ENCODE measurements at regions not wholly inside any gene's neighbourhood (a gene's known extent, or its start where the extent isn't known, plus 50 kb on each side); places are given as distances from the start of the nearest gene placed in this dataset.

DNA sequence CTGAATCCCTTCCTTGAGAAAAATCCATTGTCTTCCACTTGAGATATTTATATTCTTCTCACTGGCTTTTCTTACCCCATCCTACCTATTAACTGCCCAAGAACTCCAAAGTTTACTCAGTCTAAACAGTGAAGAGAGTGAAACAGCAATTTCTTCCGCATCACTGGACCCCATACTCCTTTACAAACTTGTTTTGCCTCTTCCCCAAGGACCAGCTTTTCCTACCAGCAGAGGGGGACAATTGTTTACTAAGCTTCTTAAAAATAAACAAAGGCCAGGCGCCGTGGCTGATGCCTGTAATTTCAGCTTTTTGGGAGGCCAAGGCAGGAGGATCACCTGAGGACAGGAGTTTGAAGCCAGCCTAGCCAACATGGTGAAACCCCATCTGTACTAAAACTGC lies 52.0 kb downstream of the LRATD1 start:
- DNase-seq (ENCODE audit: low read depth, low spot score) = no peak

DNA sequence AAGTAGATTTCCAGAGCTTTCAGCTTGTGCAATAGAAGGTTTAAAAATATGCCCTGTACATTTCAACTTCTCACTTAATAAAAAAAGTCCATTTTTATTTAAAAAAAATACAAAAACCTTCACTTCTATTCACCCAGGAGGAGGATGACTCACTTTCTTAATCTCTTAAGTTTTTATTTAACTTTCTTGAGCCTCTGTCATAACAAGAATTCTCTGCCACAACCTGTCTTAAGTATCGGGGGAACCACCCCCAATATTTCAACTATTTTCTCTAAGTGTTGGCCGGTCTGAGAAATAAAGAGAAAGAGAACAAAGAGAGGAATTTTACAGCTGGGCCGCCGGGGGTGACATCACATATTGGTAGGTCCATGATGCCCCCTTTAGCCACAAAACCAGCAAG lies 58.4 kb downstream of the LRATD1 start:
- DNase-seq (ENCODE audit: low read depth, low spot score) = no peak

DNA sequence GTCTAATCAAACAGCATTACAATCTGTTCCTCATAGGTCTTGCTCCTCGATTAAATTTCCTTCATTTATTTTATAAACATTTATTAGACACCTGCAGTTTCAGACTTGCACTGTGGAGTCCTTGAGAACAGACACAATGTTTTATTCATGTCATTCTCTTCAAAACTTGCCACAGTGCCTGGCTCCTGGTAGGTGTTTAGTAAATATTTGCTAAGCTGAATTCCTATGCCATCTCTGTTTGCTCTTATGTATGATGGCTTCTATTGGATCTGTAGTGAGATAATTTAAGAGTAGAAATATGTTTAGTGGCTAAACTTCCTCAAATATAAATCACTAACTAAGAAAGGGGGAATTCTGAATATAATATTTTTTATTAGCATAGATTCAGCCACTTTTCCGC lies 61.4 kb downstream of the LRATD1 start:
- no peak for DNase-seq (ENCODE audit: low read depth, low spot score)

DNA sequence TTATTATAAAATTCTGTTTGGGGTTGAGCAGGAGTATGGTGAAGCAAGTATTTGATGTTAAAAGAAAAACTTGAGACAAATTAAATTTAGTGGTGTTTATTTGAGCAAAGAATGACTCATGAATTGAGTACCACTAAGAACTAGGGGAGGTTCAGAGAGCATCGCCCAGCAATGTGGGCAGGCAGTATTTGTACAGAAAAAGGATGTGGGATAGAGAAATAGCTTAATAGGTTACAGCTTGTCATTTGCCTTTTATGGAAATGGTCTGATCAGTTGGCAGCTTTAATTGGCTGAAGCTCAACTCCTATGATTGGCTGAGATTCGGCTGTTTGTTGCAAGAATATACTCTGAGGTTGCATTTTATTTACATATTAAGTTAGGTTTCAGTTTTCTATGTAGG lies 68.2 kb downstream of the LRATD1 start:
- DNase-seq (ENCODE audit: low read depth, low spot score) = no peak

DNA sequence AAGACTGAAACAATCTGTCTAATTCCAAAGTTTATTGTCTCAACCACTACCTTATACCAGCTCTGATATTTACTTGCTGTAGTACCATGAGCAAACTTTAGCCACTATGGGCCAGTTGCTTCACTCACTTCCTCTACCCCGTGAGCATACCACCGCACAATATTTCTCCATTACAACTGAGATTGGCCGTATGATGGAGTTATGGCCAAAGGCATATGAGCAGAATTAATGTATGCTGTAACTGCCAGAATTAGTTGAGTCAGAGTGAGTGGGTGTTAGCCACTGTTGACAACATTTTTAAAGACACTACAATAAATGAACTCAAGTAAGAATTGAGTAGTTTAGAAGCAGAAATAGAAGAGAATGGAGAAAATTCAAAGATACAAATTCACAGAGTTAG lies 69.7 kb downstream of the LRATD1 start:
- no peak for DNase-seq (ENCODE audit: low read depth, low spot score)

DNA sequence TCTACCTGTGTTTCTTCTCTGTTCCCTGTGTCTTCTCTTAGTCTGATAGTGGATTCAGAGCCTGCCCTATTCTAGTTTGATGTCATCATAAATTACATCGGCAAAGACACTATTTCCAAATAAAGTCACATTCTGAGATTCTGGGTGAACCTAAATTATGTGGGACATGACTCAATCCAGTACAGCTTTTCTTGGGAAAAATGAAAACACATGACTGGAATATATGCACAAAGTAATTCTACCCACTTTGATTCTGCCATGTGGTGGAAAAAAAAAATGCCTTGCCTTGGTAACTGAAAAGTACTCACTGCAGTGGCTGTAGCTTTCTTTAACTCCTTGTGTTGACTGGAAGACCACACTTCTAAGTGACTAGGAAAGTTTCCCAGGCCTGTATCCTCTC lies 73.7 kb downstream of the LRATD1 start:
- DNase-seq (ENCODE audit: low read depth, low spot score) = no peak

DNA sequence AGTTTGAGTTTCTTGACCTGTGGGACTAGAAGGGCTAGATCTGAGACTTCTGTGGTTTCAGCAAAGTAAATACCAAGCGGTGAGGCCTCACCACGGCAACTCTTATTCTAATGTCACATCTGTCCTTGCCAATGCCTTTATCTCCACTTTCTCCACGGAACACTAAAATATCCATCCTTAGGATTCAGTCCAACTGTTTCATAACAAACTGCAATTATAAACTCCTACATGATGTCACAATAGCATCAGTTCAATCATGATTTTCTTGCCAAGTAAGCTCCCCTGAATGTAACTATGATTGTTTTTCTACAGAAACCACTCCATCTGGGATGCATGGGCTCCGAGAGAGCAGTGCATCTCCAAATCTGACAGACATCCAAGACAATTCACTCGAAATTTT lies 79.6 kb downstream of the LRATD1 start:
- no peak for DNase-seq (ENCODE audit: low read depth, low spot score)

DNA sequence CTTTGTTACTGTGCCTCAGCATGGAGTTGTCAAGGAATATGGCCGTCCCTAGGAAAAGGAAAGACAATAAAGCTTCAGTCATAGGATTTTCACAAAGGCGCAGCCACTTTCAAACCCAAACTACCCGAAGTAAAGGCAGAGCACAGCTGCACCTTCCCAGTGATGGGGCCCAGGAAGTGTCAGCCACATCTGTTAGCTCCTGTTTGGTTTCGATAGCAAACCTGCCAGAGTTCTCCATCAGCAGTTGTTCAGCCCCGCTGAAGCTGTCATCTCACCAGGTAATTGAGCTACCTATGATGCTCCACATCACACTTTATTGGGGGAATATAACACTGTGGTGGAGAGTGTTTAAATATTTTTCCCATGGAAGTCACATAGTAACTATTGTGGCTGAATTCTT lies 80.7 kb downstream of the LRATD1 start:
- DNase-seq (ENCODE audit: low read depth, low spot score) = no peak

DNA sequence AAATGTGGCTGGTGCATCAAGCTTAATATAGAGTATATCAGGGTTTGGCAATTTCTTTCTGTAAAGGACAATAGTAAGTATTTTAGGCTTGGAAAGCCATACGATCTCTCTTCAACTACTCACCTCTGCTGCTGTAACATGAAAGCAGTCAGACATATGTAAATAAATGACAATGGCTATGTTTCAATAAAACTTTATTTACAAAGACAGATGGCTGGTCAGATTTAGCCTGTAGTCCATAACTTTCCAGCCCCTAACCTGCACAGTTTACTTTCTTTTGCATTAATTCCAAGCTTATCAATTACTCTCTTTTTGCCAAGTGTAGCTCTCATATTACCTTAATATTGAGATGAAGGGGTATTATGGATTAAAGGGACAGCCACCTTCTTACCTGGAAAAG lies 83.1 kb downstream of the LRATD1 start:
- no peak for DNase-seq (ENCODE audit: low read depth, low spot score)

DNA sequence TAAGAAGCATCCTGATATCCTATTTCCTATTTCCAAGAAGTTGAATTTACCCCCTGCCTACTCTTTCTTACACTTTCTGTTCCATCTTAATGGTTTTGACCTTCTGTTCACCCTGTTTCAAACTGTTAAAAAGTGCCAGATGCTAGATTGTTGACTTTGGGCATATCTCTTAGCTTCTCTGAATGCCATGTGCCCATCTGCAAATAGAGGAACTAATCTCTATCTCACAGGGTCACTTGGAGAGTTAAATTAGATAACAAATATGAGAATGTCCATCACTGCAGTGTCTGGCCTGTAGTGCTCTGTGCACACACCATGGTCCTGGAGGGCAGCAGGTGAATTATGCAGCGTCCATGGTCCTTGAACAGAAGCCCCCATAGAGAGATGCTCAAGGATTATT lies 83.8 kb downstream of the LRATD1 start:
- DNase-seq (ENCODE audit: low read depth, low spot score) = no peak

DNA sequence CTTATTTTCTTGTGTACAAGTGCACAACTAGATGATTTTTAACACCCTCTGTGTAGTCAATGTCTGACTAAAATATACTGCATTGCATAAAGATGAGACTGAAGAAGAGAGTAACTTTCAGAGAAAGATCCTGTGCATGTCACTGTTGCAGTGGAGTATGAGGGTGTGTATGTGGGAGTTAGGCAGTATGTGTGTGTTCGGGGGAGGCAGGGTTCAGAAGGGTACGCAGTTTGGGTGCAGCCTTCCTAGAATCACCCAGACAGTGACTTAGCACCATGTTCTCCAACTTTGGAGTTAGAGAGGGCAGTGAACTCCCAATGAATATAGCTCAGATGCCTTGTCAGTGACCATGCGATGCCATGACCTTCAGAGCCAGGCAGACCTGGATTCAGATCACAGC lies 84.6 kb downstream of the LRATD1 start:
- no peak for DNase-seq (ENCODE audit: low read depth, low spot score)

DNA sequence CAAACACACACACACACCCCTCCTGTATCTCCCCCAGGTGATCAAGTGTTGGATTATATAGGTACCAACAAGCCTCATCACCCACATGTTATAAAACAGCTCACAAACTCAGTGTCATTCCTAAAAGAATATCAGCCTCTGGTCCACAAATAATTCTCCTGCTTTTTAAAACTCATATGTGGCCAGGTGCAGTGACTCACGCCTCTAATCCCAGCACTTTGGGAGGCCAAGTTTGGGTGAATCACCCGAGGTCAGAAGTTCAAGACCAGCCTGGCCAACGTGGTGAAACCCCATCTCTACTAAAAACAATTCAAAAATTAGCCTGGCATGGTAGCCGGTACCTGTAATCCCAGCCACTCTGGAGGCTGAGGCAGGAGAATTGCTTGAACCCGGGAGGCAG lies 87.8 kb downstream of the LRATD1 start:
- DNase-seq (ENCODE audit: low read depth, low spot score) = no peak

DNA sequence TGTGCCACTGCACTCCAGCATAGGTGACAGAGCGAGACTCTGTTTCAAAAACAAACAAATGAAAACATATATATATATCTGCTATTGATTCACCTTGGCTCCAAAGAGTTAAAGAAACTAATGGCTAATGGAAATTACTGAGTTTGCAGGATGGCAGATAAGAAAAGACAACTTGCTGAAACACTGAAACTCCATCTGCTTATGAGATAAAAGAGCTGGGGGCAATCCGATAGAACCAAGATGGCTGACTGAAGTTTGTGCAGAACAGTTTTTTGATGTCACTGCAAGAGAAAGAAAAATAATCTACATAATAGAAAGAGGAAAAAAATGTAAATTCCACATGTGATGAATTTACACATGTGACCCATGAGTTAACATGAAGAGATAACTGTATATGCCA lies 88.2 kb downstream of the LRATD1 start:
- DNase-seq (ENCODE audit: low read depth, low spot score) = no peak

DNA sequence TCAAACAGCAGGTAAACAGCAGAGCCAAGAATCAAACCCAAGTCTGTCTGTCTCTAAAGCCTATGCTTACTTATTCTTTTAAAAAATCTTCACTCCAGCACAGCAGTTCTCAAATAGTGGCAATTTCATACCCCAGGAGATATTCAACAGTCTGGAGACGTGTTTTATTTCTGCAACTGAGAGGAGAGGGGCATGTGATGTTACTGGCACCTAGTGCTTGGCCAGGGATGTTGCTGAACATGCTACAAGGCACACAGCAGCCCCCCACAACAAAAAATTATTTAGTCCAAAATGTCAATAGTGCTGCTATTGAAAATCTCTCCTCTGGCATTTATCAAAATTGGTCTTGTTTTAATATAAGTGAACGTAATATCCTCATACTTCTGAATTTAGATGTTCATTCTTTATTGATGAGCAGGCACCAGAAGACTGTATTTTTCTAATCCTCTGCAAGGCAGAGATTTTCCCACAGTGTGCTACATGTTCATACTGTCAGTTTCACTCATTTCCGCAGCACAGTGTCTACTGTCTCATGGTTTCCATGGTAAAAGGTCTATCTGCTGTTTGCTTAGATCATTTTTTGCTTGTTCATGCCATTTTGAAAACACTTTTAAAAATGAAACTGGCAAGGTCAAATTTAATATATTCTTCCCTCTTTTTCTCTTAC lies 90.5 kb downstream of the LRATD1 start:
- no peak for DNase-seq (ENCODE audit: low read depth, low spot score)

DNA sequence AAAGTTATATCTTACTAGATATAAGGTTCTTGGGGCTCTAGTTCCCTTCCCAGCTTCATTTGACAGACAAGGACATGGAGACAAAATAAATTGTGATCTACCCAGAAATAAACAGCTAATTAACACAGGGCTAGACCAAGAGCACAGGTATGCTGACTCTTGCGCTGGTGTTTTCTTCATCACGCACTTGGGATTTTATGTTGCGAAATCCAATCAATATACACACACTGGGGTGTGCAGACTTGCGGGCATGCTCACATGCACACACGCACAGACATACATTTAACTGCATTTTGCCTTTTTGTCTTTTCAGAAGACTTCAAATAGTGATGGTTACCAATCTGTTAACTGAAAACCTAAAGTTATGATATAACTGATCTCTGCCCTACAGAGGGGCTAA lies 91.2 kb downstream of the LRATD1 start:
- no peak for DNase-seq (ENCODE audit: low read depth, low spot score)

DNA sequence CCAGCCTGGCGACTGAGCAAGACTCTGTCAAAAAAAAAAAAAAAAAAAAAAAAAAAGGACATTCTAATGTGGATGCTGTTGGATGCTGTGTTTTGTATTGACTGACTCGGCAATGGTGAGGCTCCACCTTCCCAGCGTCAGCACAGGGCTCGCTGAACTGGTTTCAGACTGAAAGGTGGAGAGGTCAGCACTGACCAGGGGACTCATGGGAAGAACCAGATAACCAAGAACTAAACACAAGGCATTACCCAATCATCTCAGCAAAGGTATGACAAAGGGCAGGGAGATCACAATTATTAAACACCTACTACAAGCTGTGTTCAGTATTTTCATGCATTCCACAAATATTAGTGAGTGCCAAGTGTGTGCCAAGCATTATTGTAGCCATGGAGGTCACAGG lies 103.2 kb downstream of the LRATD1 start:
- DNase-seq (ENCODE audit: low read depth, low spot score) = no peak

DNA sequence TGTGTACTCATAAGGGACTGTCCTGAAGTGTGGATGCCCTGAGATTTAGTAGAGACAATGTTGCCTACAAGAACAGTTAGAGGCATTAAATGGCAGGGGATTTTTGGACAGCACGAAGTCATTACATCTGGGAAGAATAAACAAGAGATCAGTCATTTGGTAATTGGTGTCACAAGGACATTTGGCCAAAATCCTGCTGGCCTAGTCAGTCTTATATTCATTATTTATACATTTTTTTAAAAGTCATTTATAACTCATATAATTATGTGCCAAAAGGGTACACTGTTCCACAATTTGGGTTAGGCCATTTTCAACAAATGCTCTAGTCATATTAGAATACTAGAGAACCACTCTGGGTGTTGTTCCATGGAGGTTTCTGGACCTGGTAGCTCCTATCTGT lies 104.7 kb downstream of the LRATD1 start:
- no peak for DNase-seq (ENCODE audit: low read depth, low spot score)

DNA sequence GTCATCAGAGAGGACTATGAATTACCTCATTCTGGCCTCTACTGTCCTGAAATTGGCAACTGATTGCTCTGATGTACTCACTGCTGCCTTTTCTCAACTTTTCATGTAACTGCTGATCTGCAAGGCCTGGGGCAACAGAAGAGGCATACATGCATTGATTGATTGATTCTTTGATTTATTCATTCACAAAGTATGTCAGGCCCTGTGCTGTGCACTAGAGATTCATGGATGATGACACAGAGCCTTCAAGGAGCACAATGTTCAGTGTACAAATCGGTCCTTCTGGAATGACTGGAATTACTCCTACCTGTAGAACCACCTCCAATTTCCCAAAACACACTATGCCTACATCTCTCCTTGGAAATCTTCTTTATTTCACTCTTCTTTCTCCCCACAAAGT lies 111.3 kb downstream of the LRATD1 start:
- DNase-seq (ENCODE audit: low read depth, low spot score) = no peak

DNA sequence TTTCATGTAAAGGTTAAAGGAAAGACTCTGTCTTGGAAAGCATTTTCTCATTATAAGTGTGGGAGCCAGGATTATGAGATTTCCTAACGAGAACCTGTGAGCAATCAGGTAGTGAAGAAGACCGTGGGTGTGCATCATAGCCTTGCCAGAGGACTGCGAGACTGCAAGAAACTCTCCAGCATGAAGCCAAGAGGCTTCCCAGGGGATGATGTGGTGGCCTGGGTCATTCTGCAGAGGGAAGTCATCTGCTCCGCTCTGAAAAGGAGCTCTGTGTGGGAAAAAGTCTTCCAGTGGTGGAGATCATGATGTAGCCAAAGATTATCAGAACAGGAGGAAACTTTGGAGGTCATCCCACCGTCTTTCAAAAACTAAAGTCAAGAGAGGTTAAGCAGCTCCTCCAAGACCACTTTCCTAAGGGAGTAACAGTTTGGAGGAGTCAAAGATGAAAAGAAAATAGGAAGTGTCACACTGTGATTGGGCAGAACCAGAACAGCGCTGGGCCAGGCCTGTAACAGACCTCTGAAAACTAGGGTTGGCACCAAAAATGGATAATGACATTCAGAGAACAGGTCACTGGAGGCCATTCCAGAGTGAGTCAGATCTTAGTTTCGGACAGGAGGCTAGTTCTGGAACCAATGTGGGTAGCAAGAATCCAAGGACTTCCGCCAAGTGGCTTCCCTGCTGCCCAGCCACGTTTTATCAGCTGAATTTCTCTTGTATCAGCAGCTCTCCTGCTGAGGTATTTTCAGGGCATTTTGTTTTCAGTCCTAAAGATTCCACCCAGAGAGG lies 113.0 kb downstream of the LRATD1 start:
- no peak for DNase-seq (ENCODE audit: low read depth, low spot score)

DNA sequence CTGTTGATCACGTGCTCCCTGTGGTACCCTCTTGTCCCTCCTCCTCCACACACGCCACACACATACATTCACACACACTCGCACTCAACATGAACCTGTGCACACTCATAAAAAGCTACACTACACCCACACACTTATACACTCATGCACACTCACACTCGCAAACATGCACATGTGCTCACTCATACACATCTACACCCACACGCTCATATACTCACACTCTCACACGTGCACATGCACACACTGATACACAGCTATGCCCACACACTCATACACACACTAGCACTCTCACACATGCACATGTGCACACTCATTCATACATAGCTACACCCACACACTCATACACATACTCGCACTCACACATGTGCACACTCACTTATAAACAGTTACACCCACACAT lies 113.6 kb downstream of the LRATD1 start:
- no peak for DNase-seq (ENCODE audit: low read depth, low spot score)

DNA sequence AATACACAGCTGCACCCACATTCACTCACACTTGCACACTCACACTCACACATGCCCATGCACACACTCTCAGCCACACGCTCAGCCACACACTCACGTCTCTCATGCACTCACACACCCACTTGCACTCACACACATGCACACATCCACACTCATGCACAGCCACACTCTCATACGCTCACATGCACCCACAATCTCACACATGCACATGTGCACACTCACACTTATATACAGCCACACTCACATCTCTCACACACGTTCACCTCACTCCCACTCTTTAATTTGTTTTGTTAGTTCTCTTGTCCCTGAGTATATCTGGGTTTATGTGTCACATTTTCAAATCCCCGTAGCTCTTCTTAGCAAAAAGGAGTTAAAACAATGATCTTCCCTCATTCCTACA lies 114.9 kb downstream of the LRATD1 start:
- DNase-seq (ENCODE audit: low read depth, low spot score) = no peak

DNA sequence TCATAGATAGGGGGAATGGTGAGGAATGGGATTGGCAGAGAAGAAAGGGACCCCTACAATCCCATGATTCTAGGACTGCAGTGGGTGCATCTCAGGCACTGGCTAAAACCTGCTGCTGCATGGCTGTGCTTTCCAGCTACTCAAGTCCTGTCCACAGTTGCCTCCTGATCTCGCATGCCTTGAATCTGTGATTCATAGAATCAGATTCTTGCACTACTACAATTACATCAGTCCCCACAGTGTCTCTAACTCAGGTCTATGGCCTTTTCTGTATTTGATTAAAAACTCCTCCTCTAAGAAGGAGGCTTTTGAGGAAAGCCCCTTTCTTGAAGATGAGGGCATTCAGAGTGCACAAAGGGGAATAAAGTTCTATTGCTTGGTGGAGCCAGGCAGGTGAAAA lies 117.4 kb downstream of the LRATD1 start:
- DNase-seq (ENCODE audit: low read depth, low spot score) = no peak

DNA sequence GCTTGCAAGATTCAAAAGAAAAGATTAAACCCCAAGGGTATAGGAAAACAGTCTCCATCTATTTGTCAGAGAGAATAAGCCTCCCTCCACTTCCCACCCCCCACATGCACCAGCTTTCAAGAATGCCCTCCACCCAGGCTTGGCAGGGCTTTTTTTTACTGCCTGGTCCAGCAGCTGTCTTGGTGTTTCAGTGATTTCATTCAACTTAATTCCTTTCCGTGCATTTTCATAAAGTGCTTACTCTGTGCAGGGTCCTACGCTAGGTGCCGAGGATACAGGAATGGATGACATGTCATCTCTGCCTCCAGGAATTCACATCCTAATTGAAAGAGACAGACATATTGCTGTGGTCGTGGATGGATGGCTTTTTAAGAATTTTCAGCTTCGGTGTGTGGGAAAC lies 117.9 kb downstream of the LRATD1 start:
- DNase-seq (ENCODE audit: low read depth, low spot score) = no peak

DNA sequence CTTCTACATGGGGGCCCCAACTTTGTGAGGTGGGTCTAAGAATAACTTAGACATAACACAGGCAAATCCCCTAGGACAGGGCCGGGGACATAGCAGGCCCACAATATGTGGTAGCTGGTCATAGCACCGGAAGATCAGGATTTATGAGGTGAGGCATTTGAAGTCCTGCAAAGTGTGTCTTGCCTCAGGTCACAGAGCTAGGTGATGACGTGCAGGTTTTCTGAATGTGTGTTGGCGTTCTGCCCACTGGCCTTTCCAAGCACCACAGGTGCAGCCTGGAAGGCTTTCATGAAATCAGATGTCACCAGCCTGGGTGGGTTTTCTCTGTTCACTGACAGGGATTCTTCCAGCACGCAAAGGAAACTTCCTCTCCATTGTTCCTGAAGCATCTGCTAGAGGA lies 119.1 kb downstream of the LRATD1 start:
- no peak for DNase-seq (ENCODE audit: low read depth, low spot score)
